ENCODE measurements at regions not wholly inside any gene's neighbourhood (a gene's known extent, or its start where the extent isn't known, plus 50 kb on each side); places are given as distances from the start of the nearest gene placed in this dataset.

GRCh38 chr5:56493766-56494165 is 260.6 kb upstream of the ANKRD55 start:
- no peak for TF ChIP-seq CTCF (conservative IDR thresholded peaks at IDR 0.05)
- H3K27ac ChIP-seq, result no peak overlapping the region

GRCh38 chr5:56493308-56493707 is 260.2 kb upstream of the ANKRD55 start:
- no peak overlapping the region for H3K27ac ChIP-seq
- no peak for TF ChIP-seq CTCF (conservative IDR thresholded peaks at IDR 0.05)

- TF ChIP-seq CTCF (conservative IDR thresholded peaks at IDR 0.05), result no peak
- no peak overlapping the region for H3K27ac ChIP-seq
Measured at GRCh38 chr5:56492812-56493211, 259.7 kb upstream of the ANKRD55 start.

GRCh38 chr5:56490971-56491468 is 257.9 kb upstream of the ANKRD55 start:
- TF ChIP-seq CTCF (conservative IDR thresholded peaks at IDR 0.05), result no peak
- H3K27ac ChIP-seq, result no peak overlapping the region

- no peak for TF ChIP-seq CTCF (conservative IDR thresholded peaks at IDR 0.05)
- H3K27ac ChIP-seq, result no peak overlapping the region
Measured at GRCh38 chr5:56489272-56489671, 256.1 kb upstream of the ANKRD55 start.

- no peak for TF ChIP-seq CTCF (conservative IDR thresholded peaks at IDR 0.05)
- no peak overlapping the region for H3K27ac ChIP-seq
Measured at GRCh38 chr5:56487528-56488115, 254.5 kb upstream of the ANKRD55 start.

- TF ChIP-seq CTCF (conservative IDR thresholded peaks at IDR 0.05), result no peak
- H3K27ac ChIP-seq, result no peak overlapping the region
Measured at GRCh38 chr5:56482363-56482762, 249.2 kb upstream of the ANKRD55 start.
